ENCODE measurements at regions not wholly inside any gene's neighbourhood (a gene's known extent, or its start where the extent isn't known, plus 50 kb on each side); places are given as distances from the start of the nearest gene placed in this dataset.

- 56% methylated on average over 1 of the region's 1 CpG for WGBS (ENCODE audit: low lambda C conversion rate, missing lambda C conversion rate)
- Histone ChIP-seq H3K9me3 (ENCODE audit: low read depth) (no peaks in the 10 kb centered on the region), H3K36me3 (replicated peaks; ENCODE audit: insufficient read depth, low read depth) (no peaks in the 10 kb centered on the region), H3K79me2 (no peaks in the 10 kb centered on the region), H3K27me3 (no peaks in the 10 kb centered on the region), H3K9me2 (replicated peaks; ENCODE audit: insufficient read depth) (no peaks in the 10 kb centered on the region), H3K4me1 (ENCODE audit: insufficient read depth) (no peaks in the 10 kb centered on the region), H3K4me2 (no peak overlapping the region), H3K27ac (no peak overlapping the region), H3K4me3 (no peak overlapping the region), H4K20me1 (ENCODE audit: insufficient read depth, poor library complexity, severe bottlenecking) (no peaks in the 10 kb centered on the region), H2AFZ (no peak overlapping the region)
- no peak for DNase-seq (ENCODE audit: low spot score)
- TF ChIP-seq EZH2 (IDR thresholded peaks at IDR 0.05; ENCODE audit: borderline replicate concordance) (no peak), EZH2phosphoT487 (IDR thresholded peaks at IDR 0.05; ENCODE audit: low read depth, severe bottlenecking, unreplicated experiment) (no peak)
- TF ChIP-seq, protein P1, sequence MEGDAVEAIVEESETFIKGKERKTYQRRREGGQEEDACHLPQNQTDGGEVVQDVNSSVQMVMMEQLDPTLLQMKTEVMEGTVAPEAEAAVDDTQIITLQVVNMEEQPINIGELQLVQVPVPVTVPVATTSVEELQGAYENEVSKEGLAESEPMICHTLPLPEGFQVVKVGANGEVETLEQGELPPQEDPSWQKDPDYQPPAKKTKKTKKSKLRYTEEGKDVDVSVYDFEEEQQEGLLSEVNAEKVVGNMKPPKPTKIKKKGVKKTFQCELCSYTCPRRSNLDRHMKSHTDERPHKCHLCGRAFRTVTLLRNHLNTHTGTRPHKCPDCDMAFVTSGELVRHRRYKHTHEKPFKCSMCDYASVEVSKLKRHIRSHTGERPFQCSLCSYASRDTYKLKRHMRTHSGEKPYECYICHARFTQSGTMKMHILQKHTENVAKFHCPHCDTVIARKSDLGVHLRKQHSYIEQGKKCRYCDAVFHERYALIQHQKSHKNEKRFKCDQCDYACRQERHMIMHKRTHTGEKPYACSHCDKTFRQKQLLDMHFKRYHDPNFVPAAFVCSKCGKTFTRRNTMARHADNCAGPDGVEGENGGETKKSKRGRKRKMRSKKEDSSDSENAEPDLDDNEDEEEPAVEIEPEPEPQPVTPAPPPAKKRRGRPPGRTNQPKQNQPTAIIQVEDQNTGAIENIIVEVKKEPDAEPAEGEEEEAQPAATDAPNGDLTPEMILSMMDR (IDR thresholded peaks at IDR 0.05; ENCODE audit: poor library complexity): no peak
Measured at GRCh38 chr16:64617836-64618476, 503.9 kb downstream of the CDH11 start.

GRCh38 chr16:64615630-64616280, 506.1 kb downstream of the CDH11 start:
- Histone ChIP-seq H3K4me2 (no peak overlapping the region), H3K4me3 (no peak overlapping the region), H3K27ac (no peak overlapping the region), H3K27me3 (no peaks in the 10 kb centered on the region), H3K9me2 (replicated peaks; ENCODE audit: insufficient read depth) (no peaks in the 10 kb centered on the region), H2AFZ (no peak overlapping the region), H3K79me2 (no peaks in the 10 kb centered on the region), H3K36me3 (replicated peaks; ENCODE audit: insufficient read depth, low read depth) (no peaks in the 10 kb centered on the region), H4K20me1 (ENCODE audit: insufficient read depth, poor library complexity, severe bottlenecking) (no peaks in the 10 kb centered on the region), H3K9me3 (ENCODE audit: low read depth) (peaks cover 4% of the 10 kb centered on the region), H3K4me1 (ENCODE audit: insufficient read depth) (no peaks in the 10 kb centered on the region)
- peak; percentile 26 for DNase-seq (ENCODE audit: low spot score)
- 37% methylated on average over 6 of the region's 6 CpGs for WGBS (ENCODE audit: low lambda C conversion rate, missing lambda C conversion rate)
- TF ChIP-seq EZH2 (IDR thresholded peaks at IDR 0.05; ENCODE audit: borderline replicate concordance): no peak
- TF ChIP-seq EZH2phosphoT487 (IDR thresholded peaks at IDR 0.05; ENCODE audit: low read depth, severe bottlenecking, unreplicated experiment): no peak
- TF ChIP-seq, protein P1 (IDR thresholded peaks at IDR 0.05; ENCODE audit: poor library complexity): no peak

DNA sequence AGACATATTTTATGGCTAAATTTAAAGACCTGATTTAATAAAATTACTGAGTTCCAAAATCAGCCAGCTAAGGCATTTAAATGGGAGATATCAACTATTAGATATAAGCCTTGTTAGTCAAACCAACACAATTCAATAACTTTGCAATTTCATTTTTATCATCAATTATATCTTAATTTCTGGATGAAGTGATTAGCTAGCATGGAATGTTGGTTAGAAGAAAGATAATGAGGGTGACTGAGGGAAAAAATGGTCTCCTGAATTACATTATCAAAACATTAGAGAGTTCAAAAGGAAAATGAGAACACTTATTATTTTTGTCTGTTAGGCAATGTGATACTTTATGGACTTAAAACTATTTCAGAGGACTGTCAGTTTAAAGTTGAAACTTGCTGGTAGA, 525.7 kb downstream of the CDH11 start:
- Histone ChIP-seq H3K27ac (no peak overlapping the region), H3K9me3 (ENCODE audit: low read depth) (no peaks in the 10 kb centered on the region), H3K4me3 (no peak overlapping the region), H3K79me2 (no peaks in the 10 kb centered on the region), H3K27me3 (no peaks in the 10 kb centered on the region), H4K20me1 (ENCODE audit: insufficient read depth, poor library complexity, severe bottlenecking) (no peaks in the 10 kb centered on the region), H2AFZ (no peak overlapping the region), H3K36me3 (replicated peaks; ENCODE audit: insufficient read depth, low read depth) (no peaks in the 10 kb centered on the region), H3K9me2 (replicated peaks; ENCODE audit: insufficient read depth) (no peaks in the 10 kb centered on the region), H3K4me2 (no peak overlapping the region), H3K4me1 (ENCODE audit: insufficient read depth) (no peaks in the 10 kb centered on the region)
- DNase-seq (ENCODE audit: low spot score): no peak
- no peak for TF ChIP-seq EZH2phosphoT487 (IDR thresholded peaks at IDR 0.05; ENCODE audit: low read depth, severe bottlenecking, unreplicated experiment)
- TF ChIP-seq, protein P1 (IDR thresholded peaks at IDR 0.05; ENCODE audit: poor library complexity): no peak
- no peak for TF ChIP-seq EZH2 (IDR thresholded peaks at IDR 0.05; ENCODE audit: borderline replicate concordance)
